NCI-H1694 (cell line): ENCODE measurements at regions not wholly inside any gene's neighbourhood (a gene's known extent, or its start where the extent isn't known, plus 50 kb on each side); places are given as distances from the start of the nearest gene placed in this dataset.

Experiments used
- DNase-seq: peaks from one replicate; lab custom pipeline; 2025; lab: John Stamatoyannopoulos, UW

GRCh38 chr9:107751567-107752210 is 262.1 kb upstream of the KLF4 start:
- no peak for DNase-seq

DNA sequence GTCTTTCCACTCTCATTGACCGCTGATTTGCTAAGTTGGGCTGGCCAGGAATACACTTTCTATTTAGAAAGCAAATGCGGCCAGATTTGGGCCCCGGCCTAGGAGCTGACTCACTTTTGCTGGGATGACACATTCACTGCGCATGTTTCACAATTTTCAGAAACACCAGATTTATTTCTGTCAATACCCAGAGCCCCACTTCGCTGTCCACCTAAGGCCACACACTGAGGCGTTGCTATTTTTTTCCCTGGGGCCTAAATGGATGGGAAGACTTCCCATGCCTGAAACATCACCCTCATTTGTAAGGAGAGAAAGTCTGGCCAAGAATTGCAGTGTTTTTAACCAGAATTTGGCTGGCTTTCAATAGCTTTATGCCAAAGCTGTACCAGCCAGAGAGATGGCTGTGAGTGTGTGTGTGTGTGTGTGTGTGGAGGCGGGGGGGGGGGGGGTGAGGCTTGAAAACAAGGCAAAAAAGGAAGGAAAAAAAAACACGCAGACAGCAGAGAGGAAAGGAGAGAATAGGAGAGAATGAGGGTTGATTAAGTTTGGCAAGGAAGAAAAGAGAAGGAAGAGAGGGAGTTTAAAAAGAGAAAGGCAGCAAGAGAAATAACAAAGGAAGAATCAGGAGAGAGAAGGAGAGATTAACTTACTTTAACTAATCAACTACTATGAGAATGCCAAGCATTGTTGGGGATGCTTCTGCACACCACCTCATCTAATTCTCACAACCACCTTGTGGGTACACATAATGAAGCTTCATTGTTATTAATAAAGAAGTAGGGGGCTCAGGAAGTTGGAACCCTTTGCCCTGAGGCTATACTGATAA is 261.4 kb upstream of the KLF4 start:
- peak; percentile 22 for DNase-seq

DNA sequence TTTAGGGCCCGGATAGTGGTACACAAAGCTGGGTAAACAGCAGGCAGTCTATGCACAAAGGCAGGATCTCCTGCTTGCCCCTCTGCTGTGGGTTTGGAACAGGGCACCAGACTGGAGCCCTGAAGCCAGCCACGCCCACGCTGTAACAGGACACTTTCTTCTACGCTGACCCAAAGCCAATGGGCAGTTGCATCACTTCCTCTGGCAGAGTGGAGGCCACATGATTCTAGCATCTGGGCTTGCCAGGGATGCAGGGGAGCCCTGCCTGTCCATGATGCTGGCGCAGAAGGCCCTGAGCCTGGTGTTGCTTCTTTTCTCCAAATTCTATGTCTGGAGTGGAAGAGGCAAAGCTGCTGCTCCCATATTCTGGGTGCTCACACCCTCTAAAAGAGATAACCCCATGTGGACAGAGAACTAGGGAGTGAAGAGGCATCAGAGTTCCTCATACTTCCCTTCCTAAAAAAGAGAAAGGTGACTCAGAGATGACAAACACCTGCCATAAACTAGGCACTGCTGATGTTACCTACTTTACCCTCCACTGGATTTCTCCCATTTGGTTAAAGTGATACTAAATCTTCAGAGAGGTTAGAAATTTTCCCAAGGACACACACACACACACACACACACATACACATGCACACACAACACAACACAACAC is 260.3 kb upstream of the KLF4 start:
- no peak for DNase-seq

DNA sequence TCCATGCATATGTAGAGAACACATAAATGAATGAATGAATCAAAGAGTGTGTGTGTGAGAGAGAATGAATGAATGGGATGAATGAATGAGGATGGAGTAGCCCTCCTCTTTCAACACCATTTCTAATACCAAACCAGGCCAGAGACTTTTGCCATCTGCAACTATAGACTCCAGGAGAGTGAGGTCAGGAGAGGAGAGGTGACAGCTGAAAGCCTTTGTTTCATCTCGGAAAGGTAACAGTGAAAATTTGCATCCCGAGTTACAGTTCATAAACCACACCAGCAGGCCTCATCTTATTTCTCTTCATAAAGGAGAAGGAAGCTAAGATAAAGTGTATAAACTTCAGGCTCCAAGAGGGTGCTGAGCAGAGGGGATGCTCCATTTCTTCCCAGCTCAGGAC is 255.3 kb upstream of the KLF4 start:
- no peak for DNase-seq

- DNase-seq, result no peak
Measured at GRCh38 chr9:107742531-107743309, 253.2 kb upstream of the KLF4 start.

DNA sequence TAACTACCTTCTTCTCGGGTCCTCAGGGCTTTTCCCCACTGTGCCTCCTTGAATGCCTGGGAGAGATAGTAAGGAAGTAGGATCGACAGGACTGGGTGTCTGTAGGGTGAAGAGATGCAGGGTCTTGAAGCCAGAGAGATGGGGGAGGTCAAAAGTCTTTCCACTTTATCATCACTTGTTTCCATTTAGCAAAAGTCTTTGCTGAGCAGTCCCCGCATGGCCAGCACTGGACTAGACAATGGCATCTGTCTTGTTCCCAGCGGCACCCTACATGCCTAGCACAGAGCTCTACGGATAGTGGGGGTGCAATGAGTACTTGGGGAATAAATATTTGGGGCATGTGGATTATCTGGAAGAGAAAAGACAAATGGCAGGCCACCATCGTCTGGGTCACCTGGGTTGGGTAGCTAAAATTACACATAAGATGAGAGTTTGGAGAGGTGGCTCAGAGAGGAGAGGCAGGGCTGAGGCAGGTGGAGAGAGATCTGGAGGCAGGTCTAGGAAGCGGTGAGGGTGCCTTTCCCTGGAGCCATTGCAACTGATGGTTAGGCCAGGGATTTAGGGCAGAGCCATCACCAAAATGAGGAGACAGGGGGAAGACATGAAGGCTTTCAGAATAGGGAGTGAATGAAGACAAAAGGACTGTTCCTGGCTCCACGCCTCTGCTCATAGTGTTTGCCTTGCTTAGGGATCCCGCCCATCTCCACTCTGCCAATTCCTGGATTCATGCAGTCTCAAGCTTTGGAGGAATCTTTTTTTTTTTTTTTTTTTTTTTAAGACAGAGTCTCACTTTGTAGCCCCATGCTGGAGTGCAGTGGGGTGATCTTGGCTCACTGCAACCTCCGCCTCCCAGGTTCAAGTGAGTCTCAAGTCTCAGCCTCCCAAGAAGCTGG is 250.8 kb upstream of the KLF4 start:
- no peak for DNase-seq

DNA sequence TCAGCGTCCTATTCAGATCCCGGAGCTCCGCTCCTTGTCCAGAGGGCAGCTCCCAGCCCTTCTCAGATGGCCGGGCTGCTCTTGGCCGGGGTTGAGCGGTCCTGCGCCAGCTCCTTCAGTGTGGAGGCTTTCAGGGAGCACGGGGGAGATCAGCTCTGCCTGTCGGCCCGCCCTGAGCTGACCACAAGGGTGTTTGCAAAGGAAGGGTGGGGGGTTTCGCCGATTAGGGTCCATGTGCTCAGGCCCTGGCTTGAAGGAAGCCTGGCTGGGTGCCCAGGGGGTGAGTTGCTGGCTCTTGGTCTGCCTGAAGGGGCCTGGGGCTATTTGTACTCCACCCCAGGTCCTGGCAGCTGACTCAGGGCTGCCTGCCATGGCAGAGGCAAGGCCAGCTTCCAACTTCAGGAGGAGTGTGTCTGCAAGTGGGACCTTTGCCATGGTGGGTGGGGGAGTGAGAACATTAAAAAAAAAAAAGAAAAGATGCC is 250.1 kb upstream of the KLF4 start:
- no peak for DNase-seq

- no peak for DNase-seq
Measured at GRCh38 chr9:107738789-107739188, 249.2 kb upstream of the KLF4 start.

DNA sequence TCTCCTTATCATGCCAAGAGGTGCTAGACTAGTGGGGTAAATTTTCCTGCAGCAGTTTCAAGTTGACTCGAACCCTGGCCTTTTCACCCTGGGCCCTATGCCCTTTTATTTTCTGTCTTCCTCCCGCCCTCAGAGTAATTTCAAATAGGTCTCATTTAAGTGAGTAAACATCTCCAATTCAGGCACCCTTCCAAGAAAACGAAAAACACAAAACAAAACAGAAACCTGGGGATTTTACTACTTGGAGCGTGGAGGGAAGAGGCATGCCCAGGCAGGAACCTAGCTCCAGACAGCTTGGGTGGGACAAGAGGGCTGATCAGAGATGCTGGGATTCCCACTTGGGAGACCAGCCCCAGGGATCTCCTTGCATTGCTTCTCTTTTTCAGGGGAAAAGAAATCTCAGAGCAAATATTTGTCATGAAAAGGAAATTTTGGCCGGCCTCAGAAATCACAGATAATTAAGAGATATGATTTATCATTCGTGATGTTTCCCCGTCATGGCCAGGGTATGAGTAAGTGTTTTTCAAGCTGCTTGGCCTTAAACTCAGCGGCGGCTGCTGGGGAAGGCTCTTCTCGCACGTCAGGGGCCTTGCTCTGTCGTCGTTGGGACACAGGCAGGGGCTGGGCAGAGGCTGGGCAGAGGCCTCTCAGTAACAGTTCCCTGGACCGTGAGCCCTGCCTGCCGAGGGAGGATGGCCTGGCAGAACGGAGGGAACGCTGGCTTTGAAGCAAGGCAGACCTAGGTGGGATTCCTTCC is 248.6 kb upstream of the KLF4 start:
- peak; percentile 42 for DNase-seq

GRCh38 chr9:107737610-107737986 is 248.0 kb upstream of the KLF4 start:
- no peak for DNase-seq

GRCh38 chr9:107735821-107736220 is 246.3 kb upstream of the KLF4 start:
- no peak for DNase-seq

- DNase-seq, result no peak
Measured at GRCh38 chr9:107734256-107735013, 244.9 kb upstream of the KLF4 start.

DNA sequence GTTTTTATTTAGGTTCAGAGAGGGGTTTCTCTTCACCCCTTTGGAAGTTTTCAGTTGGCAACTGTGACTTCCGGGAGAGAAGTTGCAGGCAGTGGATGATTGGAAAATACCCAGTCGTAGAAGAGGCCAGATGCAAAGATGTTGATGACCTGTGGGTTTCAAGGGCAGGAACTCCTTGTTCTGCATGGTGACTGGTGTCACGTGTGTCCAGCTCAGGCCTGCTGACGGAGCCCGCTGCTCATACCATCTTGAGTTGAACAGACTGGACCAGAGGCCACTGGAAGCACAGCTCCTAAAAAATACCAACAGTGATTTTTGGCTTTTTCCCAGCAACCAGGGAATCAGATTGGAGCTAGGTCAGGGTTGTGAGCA is 243.9 kb upstream of the KLF4 start:
- no peak for DNase-seq

DNA sequence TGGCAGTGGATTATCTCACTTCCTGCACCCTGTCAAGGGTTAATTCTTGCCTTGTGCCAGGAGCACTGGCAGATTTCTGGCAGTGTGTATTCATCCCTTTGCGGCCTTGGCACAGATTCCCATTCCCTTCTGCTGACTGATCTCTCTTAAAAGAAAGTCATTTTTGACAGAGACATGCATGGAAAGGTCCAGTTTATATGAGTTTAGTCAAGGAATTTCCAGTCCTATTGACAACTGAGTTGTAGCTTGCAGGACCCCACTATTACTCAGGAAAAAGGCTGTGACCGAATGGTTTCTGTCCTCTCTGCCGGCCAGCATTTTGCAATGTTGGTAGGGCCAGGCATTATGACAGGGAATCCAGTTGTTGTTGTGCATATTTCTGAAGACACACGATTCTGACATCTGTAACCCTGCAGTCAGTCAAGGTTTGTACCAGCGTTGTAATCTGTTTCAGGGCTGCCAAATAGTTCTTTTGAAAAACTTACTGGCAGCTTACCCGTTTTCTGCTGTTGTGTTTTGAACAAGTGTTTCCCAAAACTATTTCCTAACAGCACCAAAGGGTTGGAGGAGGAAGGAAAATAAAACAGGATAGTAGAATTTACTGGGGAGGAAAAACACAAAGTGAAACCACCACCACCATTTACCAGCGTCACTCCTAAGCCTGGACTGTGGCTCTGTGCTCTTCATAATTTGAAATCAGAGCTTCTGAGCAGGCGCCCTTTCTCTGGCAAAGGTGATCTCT is 243.4 kb upstream of the KLF4 start:
- DNase-seq, result peak; percentile 29

DNA sequence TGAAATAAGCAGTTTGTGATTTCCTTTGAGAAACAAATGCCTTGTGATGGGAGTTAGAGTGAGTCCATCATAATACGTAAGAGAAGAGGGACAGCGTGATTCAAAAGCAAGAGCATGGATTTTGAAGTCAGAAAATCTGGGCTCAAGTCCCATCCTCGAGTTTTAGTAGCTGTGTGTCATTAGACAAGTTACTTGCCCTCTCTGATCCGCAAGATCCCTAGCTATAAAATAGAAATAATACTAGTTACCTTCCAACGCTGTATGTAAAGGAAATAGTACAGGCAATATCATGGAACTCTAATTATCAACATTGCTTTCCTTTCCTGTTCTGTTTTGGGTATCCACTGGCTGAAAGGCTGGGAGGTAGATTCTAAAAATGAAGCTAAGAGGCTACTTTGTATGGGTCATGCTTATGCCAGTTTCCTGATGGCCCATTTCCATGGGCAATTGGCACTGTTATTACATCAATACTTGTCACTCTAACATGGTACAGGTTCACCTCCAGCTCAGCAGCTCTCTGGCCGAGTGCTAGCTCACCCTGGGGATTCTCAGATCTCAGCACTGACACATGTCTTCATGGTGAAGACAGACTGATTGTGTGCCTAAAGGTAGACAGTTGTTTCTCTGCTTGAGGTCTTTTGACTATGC is 241.7 kb upstream of the KLF4 start:
- DNase-seq, result no peak

GRCh38 chr9:107730666-107731065 is 241.1 kb upstream of the KLF4 start:
- DNase-seq, result peak; percentile 17

DNA sequence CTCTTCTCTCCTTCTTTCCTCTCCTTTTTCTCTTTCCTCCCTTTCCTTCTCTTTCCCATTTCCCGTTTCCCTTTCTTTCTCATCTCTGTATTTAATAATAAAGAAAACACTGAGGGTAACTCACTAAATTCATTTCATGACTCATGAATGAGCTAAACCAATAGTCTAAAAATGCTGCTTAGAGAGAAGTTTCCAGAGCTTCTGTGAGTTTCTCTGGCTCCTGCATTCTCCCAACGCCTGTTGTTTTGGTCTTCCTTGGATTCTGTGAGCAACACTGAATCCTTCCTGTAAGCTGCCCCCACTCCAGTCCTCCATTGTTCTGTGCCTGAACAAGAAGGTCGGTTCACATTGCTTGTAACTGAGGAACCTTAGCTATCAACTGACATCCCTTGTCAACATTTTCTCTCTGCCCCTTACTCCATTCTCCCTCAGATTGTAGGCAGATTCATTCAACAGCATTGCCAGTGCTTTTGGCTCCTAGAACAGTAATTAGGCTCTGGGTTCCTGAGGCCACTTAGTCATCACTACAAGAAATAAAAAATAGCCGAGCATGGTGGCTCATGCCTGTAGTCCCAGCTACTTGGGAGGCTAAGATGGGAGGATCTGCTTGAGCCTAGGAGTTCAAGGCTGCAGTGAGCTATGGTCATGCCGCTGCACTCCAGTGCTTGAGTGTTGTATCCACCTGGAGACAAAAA is 237.7 kb upstream of the KLF4 start:
- no peak for DNase-seq

GRCh38 chr9:107723015-107723414 is 233.4 kb upstream of the KLF4 start:
- DNase-seq, result no peak
